ENCODE measurements at regions not wholly inside any gene's neighbourhood (a gene's known extent, or its start where the extent isn't known, plus 50 kb on each side); places are given as distances from the start of the nearest gene placed in this dataset.

DNA sequence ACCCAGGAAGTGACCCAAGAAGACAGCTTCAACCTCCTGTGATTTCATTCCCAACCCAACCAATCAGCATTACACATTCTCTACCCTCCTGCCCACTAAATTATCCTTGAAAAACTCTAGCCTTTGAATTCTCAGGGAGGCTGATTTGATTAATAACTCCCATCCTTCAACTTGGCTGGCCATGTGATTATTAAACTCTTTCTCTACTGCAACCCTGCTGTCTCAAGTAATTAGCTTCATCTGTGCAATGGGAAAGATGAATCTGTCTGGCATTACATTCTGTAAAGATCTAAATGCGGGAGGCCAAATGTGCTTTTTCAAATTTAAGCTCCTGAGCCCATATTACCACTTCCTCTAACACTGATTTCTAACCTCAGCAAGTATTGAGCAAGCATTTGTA lies 95.9 kb upstream of the STT3B start:
- DNase-seq (ENCODE audit: extremely low spot score) = no peak
- Histone ChIP-seq H3K4me3 (ENCODE audit: low read depth, low read length) (no peak overlapping the region), H3K36me3 (ENCODE audit: insufficient read depth) (no peaks in the 10 kb centered on the region), H3K27ac (ENCODE audit: low read depth) (no peak overlapping the region), H3K4me1 (ENCODE audit: insufficient read depth) (no peaks in the 10 kb centered on the region)
- 94% methylated on average over 1 of the region's 1 CpG for WGBS

DNA sequence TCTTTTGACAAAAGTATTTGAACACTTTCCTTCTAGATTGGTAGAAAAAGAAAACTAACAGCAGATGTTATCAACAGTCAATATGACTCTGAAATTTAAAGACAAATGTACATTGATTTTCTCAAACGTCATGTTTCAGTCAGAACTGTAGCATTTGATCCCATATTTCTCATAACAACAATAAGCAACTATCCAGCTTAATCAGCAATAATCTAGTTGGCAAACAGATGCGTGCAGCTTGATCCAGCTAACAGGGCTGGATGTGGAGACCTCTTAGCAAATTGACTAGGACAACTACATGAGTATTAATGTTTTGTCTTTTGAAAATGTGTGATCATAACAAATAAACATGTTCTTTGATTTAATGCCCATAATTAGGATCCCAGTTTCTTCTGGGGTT lies 94.0 kb upstream of the STT3B start:
- Histone ChIP-seq H3K4me3 (ENCODE audit: low read depth, low read length) (no peak overlapping the region), H3K27ac (ENCODE audit: low read depth) (no peak overlapping the region), H3K36me3 (ENCODE audit: insufficient read depth) (no peaks in the 10 kb centered on the region), H3K4me1 (ENCODE audit: insufficient read depth) (no peaks in the 10 kb centered on the region)
- 76% methylated on average over 2 of the region's 2 CpGs for WGBS
- DNase-seq (ENCODE audit: extremely low spot score) = no peak

DNA sequence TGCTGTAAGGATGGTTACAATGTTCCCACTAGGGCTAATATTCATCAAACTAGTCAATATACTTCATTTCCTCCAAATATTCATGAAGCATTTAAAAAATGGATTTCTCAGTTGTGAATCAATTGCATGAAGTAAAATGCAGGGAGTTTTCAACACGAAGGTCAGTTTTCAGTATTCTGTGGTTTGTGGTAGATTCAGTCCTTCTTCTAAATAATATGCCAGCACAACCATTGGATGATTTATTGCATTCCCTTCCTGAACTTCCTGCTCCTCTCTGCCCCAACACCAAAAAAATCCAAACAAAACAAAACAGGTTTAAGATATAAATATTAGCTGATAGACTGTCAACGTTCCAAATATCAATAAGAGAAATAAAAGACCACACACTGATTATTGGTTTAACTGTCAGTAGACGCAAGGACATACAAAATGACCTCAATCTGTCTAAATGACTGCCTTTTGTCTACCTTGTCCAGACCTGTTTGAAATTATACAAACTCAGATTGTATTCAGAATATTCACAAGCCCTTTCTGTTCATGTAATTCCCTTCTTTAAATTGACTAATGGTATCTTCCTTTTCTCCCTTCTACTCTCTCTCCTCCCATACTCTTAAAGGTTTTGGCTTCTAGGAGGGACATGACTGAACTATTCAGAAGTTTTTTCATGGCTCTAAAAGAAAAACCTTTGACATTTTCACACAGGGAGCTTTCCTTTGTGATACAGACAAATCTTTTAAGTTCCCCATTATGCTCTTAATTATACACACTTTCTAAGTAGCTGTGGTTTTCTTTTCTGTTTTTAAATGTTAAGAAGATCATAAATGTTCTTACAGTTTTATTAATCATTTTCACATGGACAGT lies 92.6 kb upstream of the STT3B start:
- H3K36me3 ChIP-seq (ENCODE audit: insufficient read depth) = no peaks in the 10 kb centered on the region
- H3K27ac ChIP-seq (ENCODE audit: low read depth) = no peak overlapping the region
- WGBS = 54% methylated on average over 3 of the region's 3 CpGs
- no peaks in the 10 kb centered on the region for H3K4me1 ChIP-seq (ENCODE audit: insufficient read depth)
- H3K4me3 ChIP-seq (ENCODE audit: low read depth, low read length) = no peak overlapping the region
- DNase-seq (ENCODE audit: extremely low spot score) = no peak

DNA sequence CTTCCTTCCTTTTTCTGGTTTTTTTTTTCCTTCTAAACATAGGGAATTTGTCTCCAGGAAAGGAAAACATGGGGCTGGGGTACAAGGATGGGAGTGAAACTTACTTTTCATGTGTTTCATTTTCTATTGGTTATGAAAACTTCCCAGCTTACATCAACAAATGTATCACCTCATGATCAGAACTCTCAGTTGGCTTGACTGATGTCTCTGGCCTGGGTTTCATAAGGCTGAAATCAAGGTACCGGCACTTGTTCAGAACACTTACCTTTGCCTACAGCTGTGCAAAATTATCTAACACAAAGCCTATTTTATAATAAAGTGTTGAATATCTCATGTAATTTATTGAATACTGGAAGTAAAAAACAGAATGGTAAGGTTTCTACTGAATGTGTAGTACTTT lies 91.8 kb upstream of the STT3B start:
- H3K4me1 ChIP-seq (ENCODE audit: insufficient read depth) = no peaks in the 10 kb centered on the region
- DNase-seq (ENCODE audit: extremely low spot score) = no peak
- no peak overlapping the region for H3K27ac ChIP-seq (ENCODE audit: low read depth)
- no peaks in the 10 kb centered on the region for H3K36me3 ChIP-seq (ENCODE audit: insufficient read depth)
- H3K4me3 ChIP-seq (ENCODE audit: low read depth, low read length) = no peak overlapping the region
- 67% methylated on average over 1 of the region's 1 CpG for WGBS

DNA sequence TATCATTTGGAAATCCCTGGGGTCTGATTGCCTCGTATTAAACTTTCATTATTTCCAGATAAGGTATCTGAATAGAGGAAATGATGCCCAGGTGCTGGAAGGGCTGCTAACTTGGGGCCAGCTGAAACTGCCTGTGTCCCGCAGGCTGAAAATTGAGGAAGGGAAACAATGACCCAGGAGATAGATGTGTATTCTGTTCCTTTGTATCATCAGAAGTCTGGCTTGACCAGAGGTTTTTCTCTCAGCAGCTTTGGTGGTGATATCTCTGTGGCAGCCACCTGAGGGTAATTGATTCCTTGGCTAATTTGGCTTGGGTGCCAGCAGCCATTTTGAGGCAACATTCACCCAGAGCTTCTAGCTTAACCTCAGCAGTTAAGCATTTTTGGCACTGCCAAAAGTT lies 90.0 kb upstream of the STT3B start:
- Histone ChIP-seq H3K4me1 (ENCODE audit: insufficient read depth) (no peaks in the 10 kb centered on the region), H3K36me3 (ENCODE audit: insufficient read depth) (no peaks in the 10 kb centered on the region), H3K27ac (ENCODE audit: low read depth) (no peak overlapping the region), H3K4me3 (ENCODE audit: low read depth, low read length) (no peak overlapping the region)
- WGBS = 69% methylated on average over 2 of the region's 2 CpGs
- DNase-seq (ENCODE audit: extremely low spot score) = no peak

DNA sequence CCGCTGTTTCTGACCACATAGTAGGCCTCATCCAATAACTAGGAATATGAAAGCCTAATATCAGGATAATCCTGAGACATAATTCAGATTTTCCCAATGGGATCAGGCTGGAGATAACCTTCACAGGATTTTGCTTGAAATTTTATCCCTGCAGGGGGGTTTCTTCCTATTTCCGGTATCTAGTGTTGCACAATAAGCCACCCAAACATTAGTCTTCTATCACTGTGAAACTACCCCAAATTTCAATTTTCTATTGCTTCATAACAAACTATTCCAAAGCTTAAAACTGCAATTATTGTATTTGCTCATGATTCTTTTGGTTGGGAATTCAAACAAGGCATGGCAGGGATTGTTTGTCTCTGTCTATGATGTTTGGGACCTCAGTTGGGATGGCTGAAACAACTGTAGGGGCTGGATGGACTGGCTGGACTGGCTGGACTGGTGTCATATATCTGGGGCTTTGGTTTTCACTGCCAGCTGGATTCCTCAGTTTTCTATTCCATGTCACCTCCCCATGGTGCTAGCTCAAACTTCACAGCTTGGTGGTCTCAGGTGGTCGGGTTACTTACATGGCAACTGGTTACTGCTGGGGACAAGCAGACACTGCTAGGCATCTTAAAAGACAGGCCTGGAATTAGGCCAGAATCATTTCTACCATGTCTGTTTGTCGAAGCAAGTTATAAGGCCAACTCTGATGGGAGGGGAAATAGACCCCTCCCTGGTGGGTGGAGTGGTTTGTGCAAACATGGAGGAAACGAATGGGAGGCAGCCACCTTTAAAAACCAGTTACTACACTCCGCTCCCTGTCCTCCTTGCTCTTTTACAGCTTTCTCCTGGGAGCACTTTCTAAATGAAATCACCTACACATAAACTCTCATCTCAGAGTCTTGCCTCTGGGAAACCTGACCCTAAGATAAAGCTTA lies 88.2 kb upstream of the STT3B start:
- WGBS = 91% methylated on average over 6 of the region's 6 CpGs
- no peaks in the 10 kb centered on the region for H3K36me3 ChIP-seq (ENCODE audit: insufficient read depth)
- H3K4me1 ChIP-seq (ENCODE audit: insufficient read depth) = no peaks in the 10 kb centered on the region
- DNase-seq (ENCODE audit: extremely low spot score) = no peak
- no peak overlapping the region for H3K4me3 ChIP-seq (ENCODE audit: low read depth, low read length)
- H3K27ac ChIP-seq (ENCODE audit: low read depth) = no peak overlapping the region

DNA sequence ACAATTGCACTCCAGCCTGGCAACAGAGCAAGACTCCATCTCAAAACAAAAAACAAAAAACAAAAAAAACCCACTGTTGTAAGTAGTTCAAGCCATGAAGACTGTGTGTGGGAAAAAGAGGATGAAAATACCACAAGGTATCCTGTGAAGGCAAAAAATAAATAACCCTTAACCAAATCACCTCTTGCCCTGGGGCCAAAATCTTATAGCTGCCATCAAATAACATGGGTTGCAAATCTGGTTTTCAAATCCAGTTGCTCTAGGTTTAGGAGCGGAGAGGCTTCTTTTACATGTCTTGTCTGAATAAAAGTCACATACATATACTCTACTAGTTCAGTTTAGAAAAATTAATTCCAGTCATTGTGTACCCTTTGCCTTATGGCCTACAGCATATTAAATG lies 87.0 kb upstream of the STT3B start:
- H3K4me3 ChIP-seq (ENCODE audit: low read depth, low read length) = no peak overlapping the region
- no peak for DNase-seq (ENCODE audit: extremely low spot score)
- no peaks in the 10 kb centered on the region for H3K4me1 ChIP-seq (ENCODE audit: insufficient read depth)
- no peaks in the 10 kb centered on the region for H3K36me3 ChIP-seq (ENCODE audit: insufficient read depth)
- no peak overlapping the region for H3K27ac ChIP-seq (ENCODE audit: low read depth)
- 99% methylated on average over 1 of the region's 1 CpG for WGBS

DNA sequence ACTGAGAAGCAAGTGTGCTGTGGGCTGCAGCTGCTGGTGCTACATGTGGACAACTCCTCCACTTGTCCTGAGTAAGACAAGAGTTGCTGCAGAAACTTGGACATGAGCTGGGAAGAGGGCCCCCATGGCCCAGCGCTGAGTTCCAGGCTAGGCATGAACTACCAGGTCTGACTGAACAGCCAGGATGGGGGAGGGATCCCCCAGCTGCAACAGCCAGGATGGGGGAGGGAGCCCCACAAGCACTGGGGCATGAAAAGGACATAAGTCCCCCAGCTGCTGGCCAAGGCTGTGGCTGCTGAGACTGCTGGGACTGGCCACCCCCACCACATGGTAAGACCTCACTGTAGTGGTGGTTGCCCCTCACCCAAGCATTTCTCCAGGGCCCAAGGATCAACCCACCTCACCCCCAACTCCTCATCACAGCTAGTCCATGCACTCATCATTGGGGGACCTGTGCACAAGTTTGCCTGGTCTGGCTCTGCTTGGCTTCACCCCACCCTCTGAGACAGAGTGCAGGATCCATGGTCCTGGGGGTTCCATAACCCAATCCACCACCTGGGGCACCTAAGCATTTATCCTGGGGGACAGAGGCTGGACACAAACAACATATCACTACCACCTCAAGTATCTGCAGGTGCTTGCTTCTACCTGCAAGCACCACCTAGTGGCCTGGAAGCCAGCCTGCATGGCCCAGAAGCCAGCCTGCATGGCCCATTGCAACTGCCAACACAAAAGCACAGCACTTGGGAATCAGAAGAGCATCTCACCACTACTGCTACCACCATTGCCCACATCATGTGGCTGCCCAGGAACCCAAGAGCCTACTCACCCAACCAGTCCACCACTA lies 84.5 kb upstream of the STT3B start:
- no peaks in the 10 kb centered on the region for H3K36me3 ChIP-seq (ENCODE audit: insufficient read depth)
- no peak for DNase-seq (ENCODE audit: extremely low spot score)
- H3K4me1 ChIP-seq (ENCODE audit: insufficient read depth) = no peaks in the 10 kb centered on the region
- no peak overlapping the region for H3K27ac ChIP-seq (ENCODE audit: low read depth)
- 94% methylated on average over 1 of the region's 1 CpG for WGBS
- no peak overlapping the region for H3K4me3 ChIP-seq (ENCODE audit: low read depth, low read length)

DNA sequence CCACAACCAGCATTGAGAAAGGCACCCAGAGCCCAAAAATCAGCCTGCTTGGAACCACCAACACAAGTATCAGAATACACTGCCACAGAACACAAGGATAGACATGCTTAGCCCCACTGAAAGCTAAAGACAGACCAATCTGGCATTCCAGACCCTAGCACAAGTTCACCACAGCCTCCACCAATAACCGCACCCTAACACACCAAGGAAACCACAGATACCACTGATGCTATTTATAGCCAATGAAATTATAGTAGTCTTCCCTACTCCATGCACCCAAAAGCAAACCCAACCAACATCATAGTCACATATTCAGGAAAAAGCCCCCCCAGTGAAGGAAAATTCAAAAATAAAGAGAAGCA lies 83.9 kb upstream of the STT3B start:
- Histone ChIP-seq H3K4me3 (ENCODE audit: low read depth, low read length) (no peak overlapping the region), H3K36me3 (ENCODE audit: insufficient read depth) (no peaks in the 10 kb centered on the region), H3K4me1 (ENCODE audit: insufficient read depth) (no peaks in the 10 kb centered on the region), H3K27ac (ENCODE audit: low read depth) (no peak overlapping the region)
- WGBS = 97% methylated on average over 1 of the region's 1 CpG
- no peak for DNase-seq (ENCODE audit: extremely low spot score)

DNA sequence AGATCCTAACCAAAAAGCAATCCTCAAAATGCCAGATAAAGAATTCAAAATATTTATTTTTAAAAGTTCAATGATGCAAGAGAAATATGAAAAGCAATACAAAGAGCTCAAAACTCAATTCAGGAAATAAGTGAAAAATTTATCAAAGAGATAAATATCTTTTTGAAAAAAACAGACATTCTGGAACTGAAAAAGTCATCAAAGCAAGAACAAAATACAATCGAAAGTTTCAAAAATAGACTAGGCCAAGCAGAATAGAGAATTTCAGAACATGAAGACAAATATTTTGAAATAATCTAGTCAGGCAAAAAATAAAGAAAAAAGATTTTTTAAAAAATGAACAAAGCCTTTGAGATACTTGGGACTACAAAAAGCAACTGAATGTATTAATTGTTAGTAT lies 83.4 kb upstream of the STT3B start:
- no peak for DNase-seq (ENCODE audit: extremely low spot score)
- 90% methylated on average over 1 of the region's 1 CpG for WGBS
- Histone ChIP-seq H3K27ac (ENCODE audit: low read depth) (no peak overlapping the region), H3K4me1 (ENCODE audit: insufficient read depth) (no peaks in the 10 kb centered on the region), H3K4me3 (ENCODE audit: low read depth, low read length) (no peak overlapping the region), H3K36me3 (ENCODE audit: insufficient read depth) (no peaks in the 10 kb centered on the region)

DNA sequence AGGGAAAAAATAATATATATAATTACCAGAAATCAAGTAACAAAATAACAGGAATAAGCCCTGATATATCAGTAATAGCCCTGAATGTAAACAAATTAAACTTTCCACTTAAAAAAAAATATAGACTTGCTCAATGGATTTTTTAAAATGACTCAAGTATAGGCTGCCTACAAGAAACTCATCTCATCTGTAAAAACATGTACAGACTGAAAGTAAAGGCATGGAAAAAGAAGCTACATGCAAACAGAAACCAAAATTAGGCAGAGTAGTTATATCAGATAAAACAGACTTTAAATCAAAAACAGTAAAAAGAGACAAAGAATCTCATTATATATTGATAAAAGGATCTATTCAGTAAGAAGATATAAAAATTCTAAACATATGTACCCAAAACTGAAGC lies 82.4 kb upstream of the STT3B start:
- no peaks in the 10 kb centered on the region for H3K4me1 ChIP-seq (ENCODE audit: insufficient read depth)
- DNase-seq (ENCODE audit: extremely low spot score) = no peak
- no peak overlapping the region for H3K27ac ChIP-seq (ENCODE audit: low read depth)
- H3K4me3 ChIP-seq (ENCODE audit: low read depth, low read length) = no peak overlapping the region
- H3K36me3 ChIP-seq (ENCODE audit: insufficient read depth) = no peaks in the 10 kb centered on the region

DNA sequence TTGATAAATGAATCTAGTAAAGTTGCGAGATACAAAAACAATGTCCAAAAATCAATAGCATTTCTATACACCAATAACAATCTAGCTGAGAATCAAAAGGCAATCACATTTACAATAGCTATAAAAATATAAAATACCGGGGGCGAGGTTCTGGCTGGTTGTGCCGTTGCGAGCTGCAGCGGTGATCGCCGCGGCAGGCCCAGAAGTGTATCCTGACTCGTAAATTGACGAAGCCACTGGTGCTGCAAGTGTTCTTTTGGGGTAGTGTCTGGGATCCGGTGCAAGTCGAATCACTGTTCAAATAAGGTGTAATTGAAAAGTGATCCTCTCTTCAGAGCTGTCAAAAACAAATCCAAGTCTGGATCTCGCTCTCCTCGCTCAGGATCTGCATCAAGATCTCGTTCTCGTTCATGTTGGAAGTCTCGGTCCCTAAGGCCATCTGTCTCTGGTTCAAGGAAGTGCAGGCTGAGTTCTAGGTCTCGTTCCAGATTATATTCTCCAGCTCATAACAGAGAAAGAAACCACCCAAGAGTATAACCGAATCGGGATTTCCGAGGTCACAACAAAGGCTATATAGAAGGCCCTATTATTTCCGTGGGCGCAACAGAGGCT lies 80.1 kb upstream of the STT3B start:
- no peak for DNase-seq (ENCODE audit: extremely low spot score)
- 97% methylated on average over 24 of the region's 24 CpGs for WGBS

DNA sequence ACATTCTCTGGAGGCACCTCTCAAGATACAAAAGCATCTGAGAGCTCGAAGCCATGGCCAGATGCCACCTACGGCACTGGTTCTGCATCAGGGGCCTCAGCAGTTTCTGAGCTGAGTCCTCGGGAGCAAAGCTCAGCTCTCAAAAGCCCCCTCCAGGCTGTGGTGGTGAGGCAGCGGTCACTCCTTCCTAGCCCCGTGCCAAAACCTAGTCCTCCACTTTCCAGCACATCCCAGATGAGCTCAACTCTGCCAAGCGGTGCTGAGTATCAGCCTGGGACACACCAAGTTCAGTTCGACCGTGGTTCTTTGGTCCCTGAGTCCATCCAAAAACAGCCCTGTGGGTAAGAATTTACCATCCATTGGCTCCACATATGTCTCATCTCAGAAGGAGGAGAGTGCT lies 79.3 kb upstream of the STT3B start:
- Histone ChIP-seq H3K36me3 (ENCODE audit: insufficient read depth) (no peaks in the 10 kb centered on the region), H3K4me1 (ENCODE audit: insufficient read depth) (no peaks in the 10 kb centered on the region), H3K27ac (ENCODE audit: low read depth) (no peak overlapping the region), H3K4me3 (ENCODE audit: low read depth, low read length) (no peak overlapping the region)
- 90% methylated on average over 8 of the region's 8 CpGs for WGBS
- DNase-seq (ENCODE audit: extremely low spot score) = no peak

More for the DNA sequence above, 80.1 kb upstream of the STT3B start:
- H3K4me3 ChIP-seq (ENCODE audit: low read depth, low read length) = no peak overlapping the region
- no peak overlapping the region for H3K27ac ChIP-seq (ENCODE audit: low read depth)
- no peaks in the 10 kb centered on the region for H3K36me3 ChIP-seq (ENCODE audit: insufficient read depth)
- no peaks in the 10 kb centered on the region for H3K4me1 ChIP-seq (ENCODE audit: insufficient read depth)
